Endodermal cell (in vitro differentiated cells): ENCODE measurements at regions not wholly inside any gene's neighbourhood (a gene's known extent, or its start where the extent isn't known, plus 50 kb on each side); places are given as distances from the start of the nearest gene placed in this dataset.

Experiments used
- DNase-seq: peaks from one replicate; pipeline ENCODE4 v3.0.0-alpha.2; 2017
- H3K27ac ChIP-seq: 2 replicates; pipeline ENCODE4 v1.5.1; 2013; ENCODE audit warnings: mild to moderate bottlenecking, low read depth, low read length, moderate library complexity
- H3K27me3 ChIP-seq: 2 replicates; pipeline ENCODE4 v1.6.1; 2013; ENCODE audit warnings: mild to moderate bottlenecking, low read length, moderate library complexity; ENCODE audit not compliant: insufficient read depth, control insufficient read depth, poor library complexity, severe bottlenecking
- H3K36me3 ChIP-seq: 2 replicates; pipeline ENCODE4 v1.7.0; 2013; ENCODE audit warnings: mild to moderate bottlenecking, low read length, moderate library complexity; ENCODE audit not compliant: control insufficient read depth, insufficient read depth
- H3K4me1 ChIP-seq: one replicate; pipeline ENCODE4 v1.7.0; 2013; ENCODE audit warnings: low read length; ENCODE audit not compliant: control insufficient read depth, insufficient read depth
- H3K4me3 ChIP-seq: 2 replicates; pipeline ENCODE4 v1.5.1; 2013; ENCODE audit warnings: mild to moderate bottlenecking, low read length, moderate library complexity
- H3K9ac ChIP-seq: 2 replicates; pipeline ENCODE4 v1.6.1; 2013; ENCODE audit warnings: mild to moderate bottlenecking, low read length, moderate library complexity; ENCODE audit not compliant: poor library complexity, severe bottlenecking; ENCODE audit errors: extremely low read depth
- H3K9me3 ChIP-seq: 2 replicates; pipeline ENCODE4 v1.6.1; 2013; ENCODE audit warnings: mild to moderate bottlenecking, low read length, moderate library complexity; ENCODE audit not compliant: control insufficient read depth
- H3K27ac Mint-ChIP-seq: 2 replicates; pipeline ENCODE4 v1.8.0; 2020; ENCODE audit warnings: mixed read lengths
- H3K27me3 Mint-ChIP-seq: 2 replicates; pipeline ENCODE4 v1.8.0; 2021; ENCODE audit warnings: mild to moderate bottlenecking, mixed read lengths; ENCODE audit not compliant: insufficient read depth
- H3K36me3 Mint-ChIP-seq: 2 replicates; pipeline ENCODE4 v1.8.0; 2020; ENCODE audit warnings: low read depth, mixed read lengths
- H3K4me1 Mint-ChIP-seq: 2 replicates; pipeline ENCODE4 v1.8.0; 2020; ENCODE audit warnings: mixed read lengths
- H3K4me3 Mint-ChIP-seq: 2 replicates; pipeline ENCODE4 v1.8.0; 2020; ENCODE audit warnings: mild to moderate bottlenecking, moderate library complexity, mixed read lengths
- H3K9me3 Mint-ChIP-seq: 2 replicates; pipeline ENCODE4 v1.8.0; 2020; ENCODE audit warnings: mild to moderate bottlenecking, mixed read lengths
- WGBS, 2 experiments: methylation state at CpG; one replicate each; pipeline versions ENCODE4 v1.1.5 to v1.1.7; 2013; ENCODE audit warnings: missing lambda C conversion rate in 2 of 2, mixed read lengths in 1 of 2; ENCODE audit not compliant: insufficient coverage in 1 of 2, insufficient read length in 1 of 2; 5-methylcytosine and 5-hydroxymethylcytosine counted together
- TF ChIP-seq, protein P1 (sequence below): fragments of 200-600 bp; sonication (generic); conservative IDR thresholded peaks from 2 replicates; pipeline ENCODE4 v1.5.0; 2021; ENCODE audit warnings: antibody characterized with exemption, mild to moderate bottlenecking

DNA sequence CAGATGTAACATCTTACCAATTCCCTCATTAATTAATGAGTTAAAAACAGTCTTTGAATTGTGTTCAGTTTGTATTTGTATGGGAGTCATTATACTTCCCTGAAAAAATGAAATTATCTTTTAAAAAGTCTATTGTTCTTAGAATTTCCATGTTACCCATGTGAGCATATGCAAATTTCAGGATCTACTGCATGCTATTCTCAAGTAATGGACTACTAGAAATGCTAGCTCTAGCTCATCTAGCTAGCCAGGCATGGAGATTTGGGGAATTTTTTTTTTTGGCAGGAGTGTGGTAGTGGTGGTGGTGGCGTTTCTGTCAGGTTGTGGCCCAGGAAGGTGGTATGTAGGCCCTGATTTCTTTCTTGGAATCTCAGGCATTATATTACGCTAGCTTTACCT is 218.4 kb downstream of the AEBP2 start:
- no CpG with 5 or more reads among the region's 2 CpGs for WGBS, 2 experiments
- Mint-ChIP-seq H3K4me3 (no peak overlapping the region), H3K9me3 (peaks cover 1% of the 10 kb centered on the region), H3K27me3 (no peaks in the 10 kb centered on the region), H3K4me1 (no peaks in the 10 kb centered on the region), H3K36me3 (no peaks in the 10 kb centered on the region), H3K27ac (no peak overlapping the region)
- Histone ChIP-seq H3K4me1 (no peaks in the 10 kb centered on the region), H3K27me3 (no peaks in the 10 kb centered on the region), H3K36me3 (no peaks in the 10 kb centered on the region), H3K4me3 (no peak overlapping the region), H3K27ac (no peak overlapping the region), H3K9ac (no peak overlapping the region), H3K9me3 (no peaks in the 10 kb centered on the region)
- TF ChIP-seq, protein P1, sequence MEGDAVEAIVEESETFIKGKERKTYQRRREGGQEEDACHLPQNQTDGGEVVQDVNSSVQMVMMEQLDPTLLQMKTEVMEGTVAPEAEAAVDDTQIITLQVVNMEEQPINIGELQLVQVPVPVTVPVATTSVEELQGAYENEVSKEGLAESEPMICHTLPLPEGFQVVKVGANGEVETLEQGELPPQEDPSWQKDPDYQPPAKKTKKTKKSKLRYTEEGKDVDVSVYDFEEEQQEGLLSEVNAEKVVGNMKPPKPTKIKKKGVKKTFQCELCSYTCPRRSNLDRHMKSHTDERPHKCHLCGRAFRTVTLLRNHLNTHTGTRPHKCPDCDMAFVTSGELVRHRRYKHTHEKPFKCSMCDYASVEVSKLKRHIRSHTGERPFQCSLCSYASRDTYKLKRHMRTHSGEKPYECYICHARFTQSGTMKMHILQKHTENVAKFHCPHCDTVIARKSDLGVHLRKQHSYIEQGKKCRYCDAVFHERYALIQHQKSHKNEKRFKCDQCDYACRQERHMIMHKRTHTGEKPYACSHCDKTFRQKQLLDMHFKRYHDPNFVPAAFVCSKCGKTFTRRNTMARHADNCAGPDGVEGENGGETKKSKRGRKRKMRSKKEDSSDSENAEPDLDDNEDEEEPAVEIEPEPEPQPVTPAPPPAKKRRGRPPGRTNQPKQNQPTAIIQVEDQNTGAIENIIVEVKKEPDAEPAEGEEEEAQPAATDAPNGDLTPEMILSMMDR: no peak
- no peak for DNase-seq

DNA sequence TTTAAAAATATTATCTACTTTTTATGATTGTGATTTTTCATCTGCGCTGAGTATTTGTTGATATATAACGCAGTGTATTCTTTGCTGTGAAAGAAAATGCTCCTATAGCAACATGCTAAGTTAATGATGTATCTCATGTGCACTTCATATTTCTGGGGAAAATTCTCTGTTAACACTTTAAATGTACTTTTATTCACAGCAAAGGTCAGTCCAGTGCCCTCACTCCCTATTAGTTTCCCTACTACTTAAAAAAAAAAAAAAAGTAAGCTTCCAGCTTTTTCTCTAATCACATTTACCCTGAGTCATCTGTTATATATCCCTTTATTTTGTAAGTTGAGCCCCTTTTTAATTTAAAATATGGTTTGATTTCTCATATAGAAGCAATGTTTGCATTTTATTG is 219.8 kb downstream of the AEBP2 start:
- Histone ChIP-seq H3K36me3 (no peaks in the 10 kb centered on the region), H3K9ac (no peak overlapping the region), H3K27ac (no peak overlapping the region), H3K27me3 (no peaks in the 10 kb centered on the region), H3K4me3 (no peak overlapping the region), H3K9me3 (no peaks in the 10 kb centered on the region), H3K4me1 (no peaks in the 10 kb centered on the region)
- no peaks in the 10 kb centered on the region for H3K27me3 Mint-ChIP-seq
- TF ChIP-seq, protein P1: no peak
- WGBS, 2 experiments: 100% methylated on average over 1 of the region's 2 CpGs; no CpG with 5 or more reads in 1 of the 2 experiments
- H3K4me1 Mint-ChIP-seq: no peaks in the 10 kb centered on the region
- H3K9me3 Mint-ChIP-seq: peaks cover 1% of the 10 kb centered on the region
- H3K4me3 Mint-ChIP-seq: no peak overlapping the region
- DNase-seq: no peak
- H3K27ac Mint-ChIP-seq: no peak overlapping the region
- H3K36me3 Mint-ChIP-seq: no peaks in the 10 kb centered on the region

DNA sequence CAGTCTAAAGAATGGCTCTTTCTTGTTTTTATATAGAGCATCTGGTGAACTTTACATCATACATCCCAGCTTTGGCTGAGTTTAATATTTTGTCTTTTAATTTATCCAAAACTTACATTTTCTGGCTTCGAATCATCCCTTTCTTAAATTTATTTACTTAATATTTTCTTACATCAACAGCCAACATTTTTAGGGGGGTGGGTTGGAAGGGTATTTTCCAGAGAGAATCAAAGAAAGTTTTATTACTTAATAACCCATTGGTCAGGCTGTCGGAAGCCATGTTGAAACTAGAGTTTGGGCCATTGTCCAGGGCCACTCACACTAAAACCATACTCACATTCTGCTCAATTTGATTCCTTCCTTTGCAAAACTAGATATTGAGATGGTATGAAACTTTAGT is 220.2 kb downstream of the AEBP2 start:
- no peak overlapping the region for H3K27ac Mint-ChIP-seq
- no peaks in the 10 kb centered on the region for H3K36me3 ChIP-seq
- TF ChIP-seq, protein P1: no peak
- peaks cover 1% of the 10 kb centered on the region for H3K9me3 Mint-ChIP-seq
- H3K4me1 Mint-ChIP-seq: no peaks in the 10 kb centered on the region
- no peaks in the 10 kb centered on the region for H3K9me3 ChIP-seq
- no peaks in the 10 kb centered on the region for H3K27me3 ChIP-seq
- H3K9ac ChIP-seq: no peak overlapping the region
- DNase-seq: no peak
- no peaks in the 10 kb centered on the region for H3K36me3 Mint-ChIP-seq
- H3K4me1 ChIP-seq: no peaks in the 10 kb centered on the region
- WGBS, 2 experiments: 93% methylated on average over 1 of the region's 2 CpGs; no CpG with 5 or more reads in 1 of the 2 experiments
- H3K4me3 Mint-ChIP-seq: no peak overlapping the region
- no peaks in the 10 kb centered on the region for H3K27me3 Mint-ChIP-seq
- no peak overlapping the region for H3K4me3 ChIP-seq
- H3K27ac ChIP-seq: no peak overlapping the region
